ENCODE measurements at regions not wholly inside any gene's neighbourhood (a gene's known extent, or its start where the extent isn't known, plus 50 kb on each side); places are given as distances from the start of the nearest gene placed in this dataset.

DNA sequence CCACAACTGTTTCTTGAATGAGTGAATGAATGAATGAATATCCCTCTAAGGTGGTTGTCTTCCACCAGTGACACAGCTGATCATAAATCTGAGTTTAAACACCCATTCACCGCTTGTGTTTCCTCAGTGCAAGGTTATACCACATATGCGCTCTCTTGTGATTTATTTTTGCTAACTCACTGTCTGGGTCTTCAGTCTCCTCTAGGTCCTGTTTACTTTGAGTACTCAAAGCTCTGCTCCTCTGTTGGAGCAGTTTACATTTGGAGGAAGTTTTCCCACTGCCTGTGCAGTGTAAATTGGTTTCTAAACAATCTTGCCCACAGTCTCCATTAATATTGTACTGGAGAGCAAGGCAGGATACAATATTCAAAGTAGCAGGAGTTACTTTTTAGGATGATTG is 212.6 kb upstream of the JADE1 start:
- Histone ChIP-seq H3K4me3 (ENCODE audit: low read length in 3 of 3) (no peak overlapping the region), H3K9me3 (ENCODE audit: control insufficient read depth in 3 of 3, low read length in 3 of 3) (no peaks in the 10 kb centered on the region), H3K27me3 (ENCODE audit: control insufficient read depth in 3 of 3, insufficient read depth in 3 of 3, low read length in 3 of 3) (no peaks in the 10 kb centered on the region), H3K27ac (ENCODE audit: low read depth, low read length) (no peak overlapping the region), H3K36me3 (ENCODE audit: control insufficient read depth in 3 of 3, insufficient read depth in 3 of 3, low read length in 3 of 3) (no peaks in the 10 kb centered on the region), H3K9ac (ENCODE audit: low read depth in 1 of 3, low read length in 3 of 3) (no peak overlapping the region), H3K4me1 (ENCODE audit: control insufficient read depth in 3 of 3, insufficient read depth in 3 of 3, low read length in 3 of 3) (peaks cover 20 to 32% (median 24%) of the 10 kb centered on the region in 3 donors)

DNA sequence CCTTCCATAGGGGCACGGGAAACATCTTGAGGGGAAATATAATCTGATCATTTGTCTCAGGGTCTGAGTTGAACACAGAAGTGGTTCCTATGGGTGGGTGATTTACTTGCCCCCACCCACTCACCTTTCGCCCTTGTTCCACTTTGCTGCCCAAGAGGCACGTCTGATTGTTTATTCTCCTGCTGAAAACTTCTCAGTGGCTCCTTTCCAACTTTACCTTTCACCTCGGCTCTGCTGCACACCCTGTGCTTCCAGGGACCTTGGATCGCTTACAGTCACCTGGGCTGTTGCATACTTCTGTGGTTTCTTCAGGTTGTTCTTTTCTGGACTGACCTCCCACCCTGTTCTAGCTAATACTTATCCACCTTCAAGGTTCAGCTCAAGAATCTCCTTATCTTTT is 213.4 kb upstream of the JADE1 start:
- Histone ChIP-seq H3K27ac (ENCODE audit: low read depth, low read length) (no peak overlapping the region), H3K9ac (ENCODE audit: low read depth in 1 of 3, low read length in 3 of 3) (no peak overlapping the region), H3K4me1 (ENCODE audit: control insufficient read depth in 3 of 3, insufficient read depth in 3 of 3, low read length in 3 of 3) (peaks cover 15 to 35% (median 26%) of the 10 kb centered on the region in 3 donors), H3K27me3 (ENCODE audit: control insufficient read depth in 3 of 3, insufficient read depth in 3 of 3, low read length in 3 of 3) (no peaks in the 10 kb centered on the region), H3K36me3 (ENCODE audit: control insufficient read depth in 3 of 3, insufficient read depth in 3 of 3, low read length in 3 of 3) (no peaks in the 10 kb centered on the region), H3K9me3 (ENCODE audit: control insufficient read depth in 3 of 3, low read length in 3 of 3) (no peaks in the 10 kb centered on the region), H3K4me3 (ENCODE audit: low read length in 3 of 3) (no peak overlapping the region)

DNA sequence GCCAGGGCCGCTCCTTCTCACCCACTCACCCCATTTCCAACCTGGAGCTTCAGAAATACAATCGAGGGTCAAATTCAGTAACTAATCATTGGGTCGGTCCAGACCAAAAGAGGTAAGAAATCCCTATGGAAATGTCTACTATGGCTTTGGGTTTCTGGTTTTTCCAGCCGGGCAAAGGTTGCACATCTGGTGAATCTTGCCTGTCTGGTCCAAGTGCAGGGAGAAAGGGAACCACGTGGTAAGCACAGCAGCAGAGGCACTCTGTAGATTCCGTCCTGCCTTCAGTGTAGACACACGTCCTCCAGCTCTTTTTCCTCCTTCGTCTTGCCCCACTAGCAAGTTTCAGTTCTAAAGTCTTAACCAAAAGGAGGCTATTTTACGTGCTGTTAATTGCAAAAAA is 218.0 kb upstream of the JADE1 start:
- no peaks in the 10 kb centered on the region for H3K27me3 ChIP-seq (ENCODE audit: control insufficient read depth in 3 of 3, insufficient read depth in 3 of 3, low read length in 3 of 3)
- H3K36me3 ChIP-seq (ENCODE audit: control insufficient read depth in 3 of 3, insufficient read depth in 3 of 3, low read length in 3 of 3) = no peaks in the 10 kb centered on the region
- H3K27ac ChIP-seq (ENCODE audit: low read depth, low read length) = peak overlapping the region; percentile 81
- H3K4me1 ChIP-seq (ENCODE audit: control insufficient read depth in 3 of 3, insufficient read depth in 3 of 3, low read length in 3 of 3) = peaks cover 19 to 29% (median 28%) of the 10 kb centered on the region in 3 donors
- H3K9ac ChIP-seq (ENCODE audit: low read depth in 1 of 3, low read length in 3 of 3) = peak overlapping the region in 1 of 3 donors; percentile 10
- H3K4me3 ChIP-seq (ENCODE audit: low read length in 3 of 3) = peak overlapping the region in 1 of 3 donors; percentile 20
- no peaks in the 10 kb centered on the region for H3K9me3 ChIP-seq (ENCODE audit: control insufficient read depth in 3 of 3, low read length in 3 of 3)

DNA sequence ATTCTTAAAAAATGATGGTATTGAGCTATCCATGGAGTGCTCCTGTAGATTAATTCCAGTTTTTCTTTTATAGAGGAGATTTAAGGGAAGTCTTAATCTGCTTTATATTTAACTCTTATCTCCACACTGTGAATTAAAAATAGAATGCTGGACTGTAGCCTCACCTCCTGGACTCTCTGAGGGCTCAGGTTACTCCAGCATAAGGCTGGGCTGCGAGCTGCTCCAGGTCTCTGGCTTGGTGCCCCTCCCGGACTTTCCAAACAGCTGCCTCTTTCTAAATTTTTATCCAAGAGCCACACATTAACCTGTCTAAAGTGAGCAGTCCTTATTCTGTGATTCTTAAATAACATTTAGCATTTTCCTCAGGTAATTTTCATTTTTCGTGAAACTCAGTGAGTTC is 218.7 kb upstream of the JADE1 start:
- Histone ChIP-seq H3K4me3 (ENCODE audit: low read length in 3 of 3) (peak overlapping the region in 2 of 3 donors; percentile 6 to 20), H3K9me3 (ENCODE audit: control insufficient read depth in 3 of 3, low read length in 3 of 3) (no peaks in the 10 kb centered on the region)

DNA sequence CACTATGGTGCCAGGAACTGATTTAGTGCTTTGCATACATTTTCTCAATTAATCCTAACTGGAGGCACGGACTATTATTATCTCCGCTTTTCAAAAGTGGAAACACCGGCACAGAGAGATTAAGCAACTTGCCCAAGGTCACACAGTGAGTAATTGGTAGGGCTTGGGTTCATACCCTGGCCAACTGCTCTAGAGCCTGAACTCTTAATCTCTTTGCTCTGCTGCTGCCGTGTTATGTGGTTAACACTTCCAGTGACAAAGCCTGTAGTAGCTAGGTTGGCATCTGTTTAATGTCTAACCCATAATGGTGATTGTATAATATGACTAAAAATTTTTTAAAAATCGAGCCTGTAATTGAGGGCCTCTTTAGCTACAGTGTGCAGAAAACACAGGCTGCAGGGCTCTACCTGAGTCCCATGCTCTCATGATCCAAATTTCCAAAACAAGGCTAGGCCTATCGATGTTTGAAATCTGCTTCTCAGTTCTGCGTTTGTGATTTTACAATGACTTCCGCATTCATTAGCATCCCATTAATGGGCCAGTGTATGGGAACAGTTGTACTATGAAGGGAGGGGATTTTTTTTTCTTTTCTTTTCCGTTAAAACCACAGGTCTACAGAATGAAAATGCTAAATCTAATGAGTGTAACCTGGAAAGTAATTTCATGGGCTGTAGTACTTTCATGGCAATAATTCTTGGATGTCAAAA is 219.3 kb upstream of the JADE1 start:
- Histone ChIP-seq H3K27ac (ENCODE audit: low read depth, low read length) (peak overlapping the region; percentile 81), H3K36me3 (ENCODE audit: control insufficient read depth in 3 of 3, insufficient read depth in 3 of 3, low read length in 3 of 3) (no peaks in the 10 kb centered on the region), H3K4me3 (ENCODE audit: low read length in 3 of 3) (peak overlapping the region in 1 of 3 donors; percentile 1), H3K9me3 (ENCODE audit: control insufficient read depth in 3 of 3, low read length in 3 of 3) (no peaks in the 10 kb centered on the region), H3K4me1 (ENCODE audit: control insufficient read depth in 3 of 3, insufficient read depth in 3 of 3, low read length in 3 of 3) (peaks cover 19 to 29% (median 28%) of the 10 kb centered on the region in 3 donors), H3K27me3 (ENCODE audit: control insufficient read depth in 3 of 3, insufficient read depth in 3 of 3, low read length in 3 of 3) (no peaks in the 10 kb centered on the region), H3K9ac (ENCODE audit: low read depth in 1 of 3, low read length in 3 of 3) (peak overlapping the region; percentile 17 to 26 (median 22))

More for the DNA sequence above, 218.7 kb upstream of the JADE1 start:
- Histone ChIP-seq H3K27ac (ENCODE audit: low read depth, low read length) (peak overlapping the region; percentile 81), H3K4me1 (ENCODE audit: control insufficient read depth in 3 of 3, insufficient read depth in 3 of 3, low read length in 3 of 3) (peaks cover 19 to 29% (median 28%) of the 10 kb centered on the region in 3 donors), H3K36me3 (ENCODE audit: control insufficient read depth in 3 of 3, insufficient read depth in 3 of 3, low read length in 3 of 3) (no peaks in the 10 kb centered on the region), H3K9ac (ENCODE audit: low read depth in 1 of 3, low read length in 3 of 3) (peak overlapping the region; percentile 26 to 55 (median 26)), H3K27me3 (ENCODE audit: control insufficient read depth in 3 of 3, insufficient read depth in 3 of 3, low read length in 3 of 3) (no peaks in the 10 kb centered on the region)

DNA sequence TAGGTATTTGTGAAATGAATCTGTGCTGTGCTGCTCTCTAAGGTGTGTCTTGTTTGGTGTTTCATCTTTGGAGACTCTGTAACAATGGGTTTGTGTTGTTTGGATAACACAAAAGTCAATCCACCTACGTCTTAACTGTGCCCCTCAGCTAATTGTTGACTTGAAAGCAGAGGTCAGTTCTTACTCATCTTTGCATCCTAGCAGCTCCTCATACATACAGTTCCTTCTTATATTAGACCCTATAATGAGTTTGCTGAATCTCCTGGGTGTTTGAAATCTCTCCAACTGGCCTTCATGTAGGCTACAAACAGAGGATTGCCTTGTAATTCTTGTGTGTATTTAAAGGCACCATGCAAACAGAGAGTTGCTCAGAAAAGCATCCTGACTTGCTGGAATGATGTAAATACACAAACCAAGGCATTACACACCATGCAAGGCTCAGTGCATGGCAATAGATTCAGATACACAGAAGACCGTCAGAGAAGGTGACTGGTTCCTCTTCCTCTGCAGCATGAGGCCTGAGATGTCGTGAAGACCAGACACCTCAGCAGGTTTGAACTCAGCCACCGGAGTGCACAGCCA is 220.0 kb upstream of the JADE1 start:
- H3K4me1 ChIP-seq (ENCODE audit: control insufficient read depth in 3 of 3, insufficient read depth in 3 of 3, low read length in 3 of 3) = peaks cover 19 to 32% (median 30%) of the 10 kb centered on the region in 3 donors
- no peaks in the 10 kb centered on the region for H3K27me3 ChIP-seq (ENCODE audit: control insufficient read depth in 3 of 3, insufficient read depth in 3 of 3, low read length in 3 of 3)
- H3K36me3 ChIP-seq (ENCODE audit: control insufficient read depth in 3 of 3, insufficient read depth in 3 of 3, low read length in 3 of 3) = no peaks in the 10 kb centered on the region
- peak overlapping the region; percentile 81 for H3K27ac ChIP-seq (ENCODE audit: low read depth, low read length)
- no peak overlapping the region for H3K9ac ChIP-seq (ENCODE audit: low read depth in 1 of 3, low read length in 3 of 3)
- no peak overlapping the region for H3K4me3 ChIP-seq (ENCODE audit: low read length in 3 of 3)
- no peaks in the 10 kb centered on the region for H3K9me3 ChIP-seq (ENCODE audit: control insufficient read depth in 3 of 3, low read length in 3 of 3)

DNA sequence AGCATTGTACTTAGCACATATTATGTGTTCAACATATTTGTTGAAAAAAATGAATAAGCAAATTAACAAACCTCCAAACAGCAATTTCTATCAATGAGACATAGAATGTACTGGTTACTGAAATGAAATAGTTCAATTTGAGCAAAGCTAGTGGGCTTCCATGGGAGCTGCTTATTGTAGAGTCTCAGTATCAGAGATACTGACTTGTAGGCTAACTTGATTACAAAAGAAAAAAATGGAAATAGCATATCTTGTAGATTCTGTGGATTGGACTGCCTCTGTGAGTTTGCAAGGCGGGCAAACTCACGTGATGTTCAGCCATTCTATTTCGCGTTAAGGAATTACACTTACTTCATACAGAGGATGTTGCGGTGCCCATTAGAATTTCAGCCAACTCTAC is 222.1 kb upstream of the JADE1 start:
- Histone ChIP-seq H3K4me1 (ENCODE audit: control insufficient read depth in 3 of 3, insufficient read depth in 3 of 3, low read length in 3 of 3) (peaks cover 23 to 38% (median 37%) of the 10 kb centered on the region in 3 donors), H3K9ac (ENCODE audit: low read depth in 1 of 3, low read length in 3 of 3) (no peak overlapping the region), H3K27ac (ENCODE audit: low read depth, low read length) (no peak overlapping the region), H3K9me3 (ENCODE audit: control insufficient read depth in 3 of 3, low read length in 3 of 3) (no peaks in the 10 kb centered on the region), H3K36me3 (ENCODE audit: control insufficient read depth in 3 of 3, insufficient read depth in 3 of 3, low read length in 3 of 3) (no peaks in the 10 kb centered on the region), H3K27me3 (ENCODE audit: control insufficient read depth in 3 of 3, insufficient read depth in 3 of 3, low read length in 3 of 3) (no peaks in the 10 kb centered on the region), H3K4me3 (ENCODE audit: low read length in 3 of 3) (no peak overlapping the region)

DNA sequence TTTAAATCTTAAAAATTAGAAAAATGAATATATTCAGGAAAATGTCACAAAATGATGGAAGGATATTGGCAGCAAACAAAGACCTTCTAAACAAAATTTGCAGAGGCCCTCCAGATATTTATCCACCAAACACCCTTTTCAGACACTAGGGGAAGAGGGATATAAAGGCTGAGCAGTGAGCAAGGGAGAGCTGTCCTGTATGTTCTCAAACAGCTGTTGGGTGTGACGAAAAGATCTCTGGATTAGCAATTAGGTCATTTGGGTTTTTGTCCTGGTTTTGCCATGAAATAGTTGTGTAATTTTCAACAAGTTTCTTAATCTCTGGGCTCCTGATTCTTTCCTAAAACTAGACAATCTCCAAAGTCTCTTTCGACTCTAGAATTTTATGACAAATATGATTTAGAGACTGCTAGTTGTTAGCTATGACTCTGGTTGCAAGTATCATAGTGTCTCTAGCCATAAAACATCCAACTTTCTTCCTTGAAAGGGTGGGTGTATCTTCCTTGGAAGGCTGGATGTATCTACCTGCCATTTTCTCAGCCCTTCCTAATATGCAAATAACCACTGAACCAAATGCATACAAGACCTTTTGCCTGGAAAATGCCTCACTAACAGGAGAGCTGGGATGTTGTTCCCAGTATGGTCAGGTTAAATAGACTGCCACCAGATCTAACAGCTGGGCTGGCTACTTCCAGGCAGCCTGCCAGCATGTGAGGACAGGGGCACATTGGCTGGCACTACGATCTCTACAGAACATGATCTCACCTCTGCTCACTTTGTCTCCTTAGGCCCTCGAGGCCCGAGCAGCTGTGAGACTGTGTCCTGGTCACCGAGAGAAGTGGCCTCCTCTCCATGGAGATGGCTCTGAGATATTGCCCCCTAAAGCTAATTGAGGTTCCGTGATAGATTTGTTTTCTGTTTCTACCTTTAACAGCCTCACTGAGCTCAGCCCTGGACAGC is 225.5 kb upstream of the JADE1 start:
- Histone ChIP-seq H3K9me3 (ENCODE audit: control insufficient read depth in 3 of 3, low read length in 3 of 3) (no peaks in the 10 kb centered on the region), H3K36me3 (ENCODE audit: control insufficient read depth in 3 of 3, insufficient read depth in 3 of 3, low read length in 3 of 3) (no peaks in the 10 kb centered on the region), H3K9ac (ENCODE audit: low read depth in 1 of 3, low read length in 3 of 3) (no peak overlapping the region), H3K27me3 (ENCODE audit: control insufficient read depth in 3 of 3, insufficient read depth in 3 of 3, low read length in 3 of 3) (no peaks in the 10 kb centered on the region), H3K27ac (ENCODE audit: low read depth, low read length) (peak overlapping the region; percentile 46), H3K4me1 (ENCODE audit: control insufficient read depth in 3 of 3, insufficient read depth in 3 of 3, low read length in 3 of 3) (peaks cover 4 to 13% (median 12%) of the 10 kb centered on the region in 3 donors), H3K4me3 (ENCODE audit: low read length in 3 of 3) (no peak overlapping the region)

DNA sequence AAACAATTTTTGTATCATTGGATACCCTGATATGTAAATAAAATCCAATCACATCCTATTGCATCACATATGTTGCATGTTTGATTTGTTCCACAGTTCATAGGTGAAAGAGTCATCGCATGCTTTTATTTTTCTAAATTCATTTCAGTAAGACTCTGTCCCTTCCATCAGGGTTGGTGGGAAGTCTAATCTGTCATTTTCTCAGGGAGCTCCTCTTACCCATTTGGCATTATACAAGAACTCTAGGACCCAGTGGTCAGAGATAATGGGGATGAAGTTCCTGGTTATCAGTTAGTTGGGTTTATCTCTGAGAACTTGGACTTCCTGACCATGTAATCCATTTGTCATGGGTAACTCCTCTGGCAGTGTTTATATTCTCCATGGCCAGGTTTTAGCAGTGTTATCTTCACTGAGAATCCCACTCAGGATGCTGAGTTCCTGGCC is 227.1 kb upstream of the JADE1 start:
- Histone ChIP-seq H3K36me3 (ENCODE audit: control insufficient read depth in 3 of 3, insufficient read depth in 3 of 3, low read length in 3 of 3) (no peaks in the 10 kb centered on the region), H3K4me3 (ENCODE audit: low read length in 3 of 3) (no peak overlapping the region), H3K9me3 (ENCODE audit: control insufficient read depth in 3 of 3, low read length in 3 of 3) (no peaks in the 10 kb centered on the region), H3K27ac (ENCODE audit: low read depth, low read length) (no peak overlapping the region), H3K4me1 (ENCODE audit: control insufficient read depth in 3 of 3, insufficient read depth in 3 of 3, low read length in 3 of 3) (peaks cover 4 to 10% (median 8%) of the 10 kb centered on the region in 3 donors), H3K9ac (ENCODE audit: low read depth in 1 of 3, low read length in 3 of 3) (no peak overlapping the region), H3K27me3 (ENCODE audit: control insufficient read depth in 3 of 3, insufficient read depth in 3 of 3, low read length in 3 of 3) (no peaks in the 10 kb centered on the region)

All from skeletal muscle tissue (tissue), 3 donors.